Karpas-422 (cell line): ENCODE measurements at regions not wholly inside any gene's neighbourhood (a gene's known extent, or its start where the extent isn't known, plus 50 kb on each side); places are given as distances from the start of the nearest gene placed in this dataset.

Experiments
- DNase-seq: peaks from one replicate; pipeline ENCODE4 v3.0.0-alpha.2; 2015
- H2AFZ ChIP-seq: fragments of 200-600 bp; sonication (generic); 2 replicates; pipeline ENCODE4 v1.6.1; 2014; ENCODE audit warnings: antibody characterized with exemption, low read length, mixed read lengths
- H3K27ac ChIP-seq: fragments of 200-600 bp; sonication (generic); 2 replicates; pipeline ENCODE4 v1.5.1; 2014; ENCODE audit warnings: mild to moderate bottlenecking, low read length, moderate library complexity
- H3K27me3 ChIP-seq: fragments of 200-600 bp; sonication (generic); 2 replicates; pipeline ENCODE4 v1.6.1; 2014; ENCODE audit warnings: low read length, mixed read lengths
- H3K36me3 ChIP-seq: fragments of 200-600 bp; sonication (generic); 2 replicates; pipeline ENCODE4 v1.6.1; 2014; ENCODE audit warnings: low read length, mixed read lengths; ENCODE audit not compliant: insufficient read depth
- H3K4me1 ChIP-seq: fragments of 200-600 bp; sonication (generic); 2 replicates; pipeline ENCODE4 v1.6.1; 2014; ENCODE audit warnings: mild to moderate bottlenecking, low read length, mixed read lengths
- H3K4me2 ChIP-seq: fragments of 200-600 bp; sonication (generic); 2 replicates; pipeline ENCODE4 v1.6.1; 2014; ENCODE audit warnings: low read length, low read depth, mild to moderate bottlenecking; ENCODE audit not compliant: poor library complexity, severe bottlenecking
- H3K4me3 ChIP-seq: fragments of 200-600 bp; sonication (generic); 2 replicates; pipeline ENCODE4 v1.5.1; 2014; ENCODE audit warnings: mild to moderate bottlenecking, antibody characterized with exemption, low read length, mixed read lengths
- H3K79me2 ChIP-seq: fragments of 200-600 bp; sonication (generic); 2 replicates; pipeline ENCODE4 v1.6.1; 2014; ENCODE audit warnings: mild to moderate bottlenecking, low read length, mixed read lengths
- H3K9ac ChIP-seq: fragments of 200-600 bp; sonication (generic); 2 replicates; pipeline ENCODE4 v1.6.0; 2014; ENCODE audit warnings: low read length
- H3K9me2 ChIP-seq: fragments of 200-600 bp; sonication (generic), shearing (Covaris generic); replicated peaks from 2 replicates; pipeline ENCODE4 v1.6.0; 2014; ENCODE audit warnings: mild to moderate bottlenecking, low read length, moderate library complexity; ENCODE audit not compliant: insufficient read depth
- H3K9me3 ChIP-seq: fragments of 300-700, 200-600 bp; sonication (generic); 2 replicates; pipeline ENCODE4 v1.6.1; 2014; ENCODE audit warnings: low read length, mixed read lengths
- H4K20me1 ChIP-seq: fragments of 200-600 bp; sonication (generic); 2 replicates; pipeline ENCODE4 v1.6.1; 2014; ENCODE audit warnings: mild to moderate bottlenecking, antibody characterized with exemption, low read length, low read depth; ENCODE audit not compliant: insufficient read depth

DNA sequence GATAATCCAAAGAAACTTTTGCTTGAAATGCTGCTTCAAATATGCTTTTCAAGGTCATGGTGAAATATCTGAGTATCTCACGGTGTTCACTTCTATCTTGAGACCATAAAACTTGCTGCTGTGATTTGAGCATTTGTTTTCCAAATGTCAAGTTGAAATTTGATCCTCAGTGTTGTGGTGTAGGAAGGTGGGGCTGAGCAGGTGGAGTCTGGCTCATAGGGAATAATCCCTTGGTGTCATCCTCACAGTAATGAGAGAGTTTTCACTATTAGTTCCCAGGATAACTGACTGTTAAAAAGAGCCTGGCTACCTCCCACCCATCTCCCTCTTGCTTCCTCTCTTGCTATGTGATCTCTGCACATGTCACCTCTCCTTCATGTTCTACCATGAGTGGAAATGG, 858.0 kb upstream of the SLITRK5 start:
- no peak overlapping the region for H3K4me3 ChIP-seq
- H3K9me3 ChIP-seq, result peaks cover 14% of the 10 kb centered on the region
- H2AFZ ChIP-seq, result no peak overlapping the region
- H3K4me1 ChIP-seq, result peaks cover 4% of the 10 kb centered on the region; the same call in 1 of the 2 replicates
- H3K27ac ChIP-seq, result no peak overlapping the region
- DNase-seq, result no peak
- H3K9ac ChIP-seq, result no peak overlapping the region
- H4K20me1 ChIP-seq, result no peaks in the 10 kb centered on the region
- no peaks in the 10 kb centered on the region for H3K36me3 ChIP-seq
- no peaks in the 10 kb centered on the region for H3K27me3 ChIP-seq
- H3K9me2 ChIP-seq, result no peaks in the 10 kb centered on the region
- no peaks in the 10 kb centered on the region for H3K79me2 ChIP-seq
- no peak overlapping the region for H3K4me2 ChIP-seq

DNA sequence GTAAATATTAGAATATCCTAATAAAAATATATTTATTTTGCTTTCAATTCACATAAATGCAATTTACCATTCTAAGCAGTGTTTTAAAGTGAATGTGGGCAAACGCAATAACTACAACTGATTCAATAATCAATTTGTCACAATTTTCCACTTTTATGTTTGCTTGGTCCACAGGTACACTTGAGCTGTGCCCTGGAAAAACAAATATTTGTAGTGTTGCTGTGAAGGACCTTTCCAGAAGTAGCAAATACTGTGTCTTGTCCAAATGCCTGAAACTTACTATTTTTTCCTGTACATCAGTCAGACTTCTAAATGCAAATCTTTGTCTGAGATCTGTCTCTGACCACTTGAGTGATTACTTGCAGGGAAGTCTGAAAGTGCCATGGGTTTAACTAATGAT, 845.8 kb upstream of the SLITRK5 start:
- Histone ChIP-seq H3K9me3 (peaks cover 10% of the 10 kb centered on the region), H3K27ac (no peak overlapping the region), H2AFZ (no peak overlapping the region), H4K20me1 (no peaks in the 10 kb centered on the region), H3K4me3 (no peak overlapping the region), H3K4me1 (no peaks in the 10 kb centered on the region), H3K9me2 (no peaks in the 10 kb centered on the region), H3K9ac (no peak overlapping the region), H3K36me3 (0 out of 2 replicates have a peak, but pooled peaks cover 7% of the 10 kb centered on the region), H3K79me2 (no peaks in the 10 kb centered on the region), H3K4me2 (no peak overlapping the region), H3K27me3 (no peaks in the 10 kb centered on the region)
- no peak for DNase-seq

DNA sequence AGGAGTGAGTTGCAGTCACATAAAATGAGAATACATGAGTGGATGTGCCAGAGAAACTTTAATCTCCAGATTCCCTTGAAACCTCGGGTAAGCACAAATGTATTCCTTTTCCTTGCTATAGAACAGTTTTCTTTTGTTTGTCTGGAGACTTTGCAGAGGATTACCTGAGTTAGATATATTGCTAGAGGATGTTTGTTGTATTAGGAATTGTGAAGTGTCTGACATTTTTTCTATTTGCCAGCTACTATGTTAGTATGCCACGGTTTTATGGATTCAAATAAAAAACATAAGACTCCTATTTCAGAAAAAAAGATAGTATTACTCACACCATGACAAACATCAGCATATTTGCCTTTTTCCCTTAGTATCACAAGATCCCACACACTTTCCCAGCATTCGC, 844.9 kb upstream of the SLITRK5 start:
- H3K79me2 ChIP-seq, result no peaks in the 10 kb centered on the region
- H3K27ac ChIP-seq, result no peak overlapping the region
- H4K20me1 ChIP-seq, result no peaks in the 10 kb centered on the region
- H3K9ac ChIP-seq, result no peak overlapping the region
- peaks cover 3% of the 10 kb centered on the region; the same call in 1 of the 2 replicates for H3K9me3 ChIP-seq
- H3K4me1 ChIP-seq, result no peaks in the 10 kb centered on the region
- no peak for DNase-seq
- no peak overlapping the region for H3K4me3 ChIP-seq
- H3K36me3 ChIP-seq, result 0 out of 2 replicates have a peak, but pooled peaks cover 4% of the 10 kb centered on the region
- H2AFZ ChIP-seq, result peak overlapping the region; percentile 82
- no peaks in the 10 kb centered on the region for H3K27me3 ChIP-seq
- no peaks in the 10 kb centered on the region for H3K9me2 ChIP-seq
- H3K4me2 ChIP-seq, result no peak overlapping the region

DNA sequence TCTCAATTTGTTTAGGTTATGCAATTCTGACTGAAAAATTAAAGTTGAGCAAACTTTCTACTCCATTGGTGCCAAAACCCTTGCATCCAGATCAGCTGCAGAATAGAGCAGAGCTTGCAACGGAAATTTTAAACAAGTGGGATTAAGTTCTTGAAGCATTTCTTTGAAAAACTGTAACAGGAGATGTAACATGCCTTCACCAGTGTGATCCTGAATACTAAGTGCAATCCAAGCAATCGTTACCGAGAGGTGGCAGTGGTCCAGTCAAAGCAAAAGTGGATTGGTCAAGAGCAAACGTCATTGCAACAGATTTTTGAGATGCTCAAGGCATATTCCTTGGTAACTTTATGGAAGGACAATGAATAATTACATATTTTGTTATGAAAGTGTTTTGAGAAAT, 841.1 kb upstream of the SLITRK5 start:
- Histone ChIP-seq H3K4me3 (no peak overlapping the region), H3K27ac (no peak overlapping the region), H3K4me2 (no peak overlapping the region), H3K9ac (no peak overlapping the region), H3K79me2 (no peaks in the 10 kb centered on the region), H3K9me2 (no peaks in the 10 kb centered on the region), H3K9me3 (peaks cover 7% of the 10 kb centered on the region; the same call in 1 of the 2 replicates), H3K27me3 (no peaks in the 10 kb centered on the region), H4K20me1 (no peaks in the 10 kb centered on the region), H3K4me1 (no peaks in the 10 kb centered on the region), H2AFZ (peak overlapping the region; percentile 24), H3K36me3 (no peaks in the 10 kb centered on the region)
- no peak for DNase-seq

DNA sequence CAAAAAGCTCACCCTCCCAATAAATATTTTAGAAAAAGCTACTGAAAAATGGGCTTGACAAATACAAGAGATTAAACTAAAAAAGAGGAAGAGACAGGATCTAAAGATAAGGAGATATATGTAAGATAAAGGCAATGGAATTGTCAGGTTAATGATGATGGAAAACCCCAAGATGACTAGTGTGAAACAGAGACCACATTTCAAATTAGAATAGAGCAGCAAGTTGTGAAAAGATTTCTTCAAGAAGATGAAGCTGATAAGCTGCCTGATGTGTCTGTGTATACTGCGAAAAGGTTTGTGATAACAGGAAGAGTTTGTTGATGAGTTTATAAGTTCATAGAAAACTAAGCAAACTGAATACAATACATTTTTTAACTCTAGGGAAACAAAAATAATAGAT, 840.1 kb upstream of the SLITRK5 start:
- DNase-seq, result no peak
- H2AFZ ChIP-seq, result peak overlapping the region; percentile 66; the same call in 1 of the 2 replicates
- no peaks in the 10 kb centered on the region for H3K79me2 ChIP-seq
- peaks cover 17% of the 10 kb centered on the region for H3K9me3 ChIP-seq
- no peak overlapping the region for H3K27ac ChIP-seq
- no peak overlapping the region for H3K4me2 ChIP-seq
- no peaks in the 10 kb centered on the region for H3K27me3 ChIP-seq
- H3K4me1 ChIP-seq, result no peaks in the 10 kb centered on the region
- H3K4me3 ChIP-seq, result no peak overlapping the region
- H3K36me3 ChIP-seq, result no peaks in the 10 kb centered on the region
- H3K9me2 ChIP-seq, result no peaks in the 10 kb centered on the region
- no peak overlapping the region for H3K9ac ChIP-seq
- H4K20me1 ChIP-seq, result no peaks in the 10 kb centered on the region

DNA sequence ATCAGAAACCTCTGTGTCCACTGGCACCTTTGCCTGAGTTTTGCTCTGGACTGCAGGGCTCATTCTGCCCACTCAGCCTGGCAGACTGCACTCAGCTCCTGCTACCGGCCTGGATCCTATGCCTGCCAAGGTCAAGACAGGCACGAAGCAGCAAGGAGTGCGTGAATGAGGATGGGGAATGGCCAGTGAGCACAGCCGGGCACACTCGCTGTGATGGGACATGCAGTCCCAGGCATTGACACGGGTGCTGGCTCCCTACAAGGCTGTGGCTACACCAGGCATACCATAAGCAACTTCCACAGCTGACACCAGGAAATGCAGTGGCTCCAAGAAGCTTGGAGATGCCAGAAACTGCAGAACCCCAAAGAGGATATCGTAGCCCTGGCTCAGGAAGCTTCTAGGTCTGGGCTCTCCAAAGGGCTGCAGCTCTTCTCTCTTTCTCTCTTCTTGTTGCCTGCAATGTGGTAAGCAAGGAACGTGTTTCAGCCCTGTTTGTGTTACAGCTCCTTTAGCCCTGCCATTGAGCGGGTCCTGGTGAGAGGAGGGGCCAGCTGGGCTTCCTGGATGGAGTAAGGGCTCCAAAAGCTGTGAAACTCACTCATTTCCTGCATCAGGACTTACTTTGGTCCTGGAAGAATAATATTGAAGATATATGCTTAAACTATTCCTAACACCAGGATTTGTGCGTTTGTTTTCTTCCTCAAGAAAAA, 832.6 kb upstream of the SLITRK5 start:
- Histone ChIP-seq H3K4me1 (peaks cover 6% of the 10 kb centered on the region; the same call in 1 of the 2 replicates), H3K79me2 (no peaks in the 10 kb centered on the region), H3K9ac (no peak overlapping the region), H4K20me1 (no peaks in the 10 kb centered on the region), H3K9me2 (no peaks in the 10 kb centered on the region), H3K27ac (no peak overlapping the region), H2AFZ (peak overlapping the region; percentile 42; the same call in 1 of the 2 replicates), H3K4me2 (peak overlapping the region; percentile 7), H3K4me3 (no peak overlapping the region), H3K27me3 (no peaks in the 10 kb centered on the region), H3K36me3 (no peaks in the 10 kb centered on the region), H3K9me3 (peaks cover 18% of the 10 kb centered on the region; the same call in 1 of the 2 replicates)
- DNase-seq, result no peak

DNA sequence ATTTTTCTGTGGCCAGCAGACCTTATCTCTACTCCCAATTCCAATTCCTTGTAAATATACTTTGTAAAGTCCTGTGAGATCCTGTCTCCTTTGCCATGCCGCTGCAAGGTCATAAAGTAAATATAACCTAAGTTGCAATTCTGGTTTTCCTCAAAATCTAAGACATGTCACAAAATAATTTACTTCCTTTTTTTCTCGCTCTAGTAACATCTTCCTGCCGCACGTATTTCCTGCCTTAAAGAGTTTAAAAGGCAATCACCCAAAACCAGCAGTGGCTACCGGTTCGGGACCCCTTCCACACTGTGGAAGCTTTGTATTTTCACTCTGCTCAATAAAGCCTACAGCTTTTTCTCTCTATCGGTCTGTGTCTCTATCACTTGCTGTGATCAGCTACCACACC, 832.0 kb upstream of the SLITRK5 start:
- Histone ChIP-seq H2AFZ (peak overlapping the region; percentile 42; the same call in 1 of the 2 replicates), H3K4me3 (no peak overlapping the region), H3K79me2 (no peaks in the 10 kb centered on the region), H3K4me2 (peak overlapping the region; percentile 7), H3K9ac (no peak overlapping the region), H3K27me3 (no peaks in the 10 kb centered on the region), H3K4me1 (peaks cover 6% of the 10 kb centered on the region; the same call in 1 of the 2 replicates), H3K36me3 (no peaks in the 10 kb centered on the region), H3K9me2 (no peaks in the 10 kb centered on the region), H4K20me1 (no peaks in the 10 kb centered on the region), H3K9me3 (peaks cover 18% of the 10 kb centered on the region; the same call in 1 of the 2 replicates), H3K27ac (no peak overlapping the region)
- DNase-seq, result no peak

DNA sequence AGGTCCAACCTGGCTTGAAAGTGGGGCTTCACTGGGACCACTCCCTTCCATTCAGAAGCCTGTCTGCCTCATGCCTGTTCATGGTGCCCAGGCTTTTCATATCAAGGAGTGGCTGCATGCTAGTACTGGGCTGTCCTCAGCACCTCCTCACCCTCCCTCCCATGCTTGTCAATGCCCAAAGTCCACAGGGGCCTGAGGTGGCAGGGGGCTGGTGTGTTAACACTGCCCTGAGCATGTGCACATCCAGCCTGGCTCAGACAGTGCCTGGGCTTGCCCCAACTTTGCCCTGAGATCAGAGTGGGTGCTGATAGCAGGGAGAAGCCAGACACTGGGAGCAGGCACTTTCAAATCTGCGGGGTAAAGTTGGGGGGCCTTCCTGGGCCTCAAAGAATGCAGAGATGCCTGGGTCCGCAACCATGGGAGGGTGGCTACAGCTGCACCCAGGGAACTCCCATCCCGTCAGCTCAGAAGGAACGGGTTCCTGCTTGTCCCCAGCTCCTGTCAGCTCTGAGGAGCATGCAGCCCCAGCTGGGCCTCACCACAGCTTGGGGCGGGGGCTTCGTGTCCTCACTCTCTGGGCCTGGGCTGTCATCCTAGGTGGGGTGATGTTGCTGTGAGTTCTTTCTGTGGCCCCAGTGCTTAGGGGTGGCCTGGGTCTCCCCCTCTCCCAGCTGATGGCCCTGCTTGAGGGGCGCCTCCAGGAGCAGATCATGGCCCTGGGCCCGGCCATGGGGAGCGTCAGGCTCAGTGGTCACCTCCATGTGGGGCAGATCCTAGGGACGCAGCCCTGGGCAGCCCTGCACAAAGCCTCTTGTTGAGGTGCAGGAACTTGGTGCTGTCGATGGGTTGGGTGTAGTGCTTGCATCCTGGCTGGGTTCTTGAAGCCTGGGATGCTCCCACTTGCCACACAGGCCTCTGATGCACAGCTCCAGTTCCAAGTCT, 830.6 kb upstream of the SLITRK5 start:
- Histone ChIP-seq H3K27me3 (no peaks in the 10 kb centered on the region), H3K4me2 (no peak overlapping the region), H4K20me1 (no peaks in the 10 kb centered on the region), H2AFZ (no peak overlapping the region), H3K36me3 (no peaks in the 10 kb centered on the region), H3K9me3 (peaks cover 14% of the 10 kb centered on the region; the same call in 1 of the 2 replicates), H3K4me1 (peaks cover 6% of the 10 kb centered on the region; the same call in 1 of the 2 replicates), H3K4me3 (no peak overlapping the region), H3K9ac (no peak overlapping the region), H3K9me2 (no peaks in the 10 kb centered on the region), H3K27ac (no peak overlapping the region), H3K79me2 (no peaks in the 10 kb centered on the region)
- no peak for DNase-seq
